MM.1S (cell line): ENCODE measurements at regions not wholly inside any gene's neighbourhood (a gene's known extent, or its start where the extent isn't known, plus 50 kb on each side); places are given as distances from the start of the nearest gene placed in this dataset.

Experiments used
- CTCF ChIP-seq: fragments of 300-600 bp; sonication (generic); IDR thresholded peaks from 2 replicates; pipeline ENCODE4 v1.5.1; 2016; ENCODE audit warnings: antibody characterized with exemption, low read length, mixed read lengths
- EZH2 ChIP-seq: fragments of 300-600 bp; sonication (generic); optimal IDR thresholded peaks from 2 replicates; pipeline ENCODE3; 2017; ENCODE audit warnings: low read depth, mild to moderate bottlenecking, antibody characterized with exemption, low read length, mixed read lengths

- TF ChIP-seq CTCF (no peak), EZH2 (no peak)
Observed at GRCh38 chr6:84547341-84547801, 217.0 kb downstream of the TBX18 start.
